ENCODE measurements at regions not wholly inside any gene's neighbourhood (a gene's known extent, or its start where the extent isn't known, plus 50 kb on each side); places are given as distances from the start of the nearest gene placed in this dataset.

DNA sequence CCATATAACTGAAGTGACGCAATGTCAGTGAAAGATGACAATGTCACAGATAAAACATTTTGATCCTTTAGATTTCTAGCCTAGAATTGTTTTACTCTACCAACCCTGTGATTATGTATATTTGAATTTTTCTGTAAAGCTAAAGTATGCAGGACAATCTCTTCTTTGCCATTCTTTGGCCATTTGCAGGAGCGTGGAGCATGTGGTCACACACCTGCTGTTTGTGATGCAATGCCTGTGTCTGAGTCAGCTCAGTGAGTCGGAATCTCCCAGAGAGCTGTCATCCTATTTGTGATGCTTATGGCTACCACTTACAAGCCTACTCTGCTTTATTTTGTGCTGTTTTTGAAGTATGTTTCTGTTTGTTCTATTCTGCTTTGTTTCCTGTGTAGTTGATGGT lies 214.5 kb downstream of the NAF1 start:
- no peaks in the 10 kb centered on the region for H3K27me3 Mint-ChIP-seq
- H3K4me3 ChIP-seq (ENCODE audit: low read length): no peak overlapping the region

GRCh38 chr4:162945713-162946112 lies 221.0 kb downstream of the NAF1 start:
- Histone ChIP-seq H3K9me3 (ENCODE audit: control insufficient read depth in 1 of 2, insufficient read depth in 1 of 2, low read length in 2 of 2) (no peaks in the 10 kb centered on the region), H3K36me3 (ENCODE audit: insufficient read depth, low read length) (no peaks in the 10 kb centered on the region), H3K4me3 (ENCODE audit: low read length) (no peak overlapping the region), H3K4me1 (ENCODE audit: insufficient read depth, low read length) (no peaks in the 10 kb centered on the region), H3K27ac (ENCODE audit: low read depth in 1 of 2, low read length in 2 of 2) (no peak overlapping the region), H3K27me3 (ENCODE audit: control insufficient read depth in 1 of 2, insufficient read depth in 2 of 2, low read length in 2 of 2) (no peaks in the 10 kb centered on the region)
- ChIA-PET CTCF (no interaction called here), POLR2A (no interaction called here)
- intact Hi-C loops (cut with DNase I, micrococcal nuclease): no loop called here
- DNase-seq (no peak), ATAC-seq (ENCODE audit: poor library complexity) (no peak)
- no peaks in the 10 kb centered on the region for H3K27me3 Mint-ChIP-seq
- H3K4me3 Mint-ChIP-seq: no peak overlapping the region
- H3K4me1 Mint-ChIP-seq (ENCODE audit: low read depth): no peaks in the 10 kb centered on the region
- no peak overlapping the region for H3K27ac Mint-ChIP-seq
- TF ChIP-seq, protein P1, sequence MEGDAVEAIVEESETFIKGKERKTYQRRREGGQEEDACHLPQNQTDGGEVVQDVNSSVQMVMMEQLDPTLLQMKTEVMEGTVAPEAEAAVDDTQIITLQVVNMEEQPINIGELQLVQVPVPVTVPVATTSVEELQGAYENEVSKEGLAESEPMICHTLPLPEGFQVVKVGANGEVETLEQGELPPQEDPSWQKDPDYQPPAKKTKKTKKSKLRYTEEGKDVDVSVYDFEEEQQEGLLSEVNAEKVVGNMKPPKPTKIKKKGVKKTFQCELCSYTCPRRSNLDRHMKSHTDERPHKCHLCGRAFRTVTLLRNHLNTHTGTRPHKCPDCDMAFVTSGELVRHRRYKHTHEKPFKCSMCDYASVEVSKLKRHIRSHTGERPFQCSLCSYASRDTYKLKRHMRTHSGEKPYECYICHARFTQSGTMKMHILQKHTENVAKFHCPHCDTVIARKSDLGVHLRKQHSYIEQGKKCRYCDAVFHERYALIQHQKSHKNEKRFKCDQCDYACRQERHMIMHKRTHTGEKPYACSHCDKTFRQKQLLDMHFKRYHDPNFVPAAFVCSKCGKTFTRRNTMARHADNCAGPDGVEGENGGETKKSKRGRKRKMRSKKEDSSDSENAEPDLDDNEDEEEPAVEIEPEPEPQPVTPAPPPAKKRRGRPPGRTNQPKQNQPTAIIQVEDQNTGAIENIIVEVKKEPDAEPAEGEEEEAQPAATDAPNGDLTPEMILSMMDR (IDR thresholded peaks at IDR 0.05): no peak
- peaks cover 3% of the 10 kb centered on the region for H3K9me3 Mint-ChIP-seq
- H3K36me3 Mint-ChIP-seq (ENCODE audit: low read depth): no peaks in the 10 kb centered on the region

More for the DNA sequence above, 214.5 kb downstream of the NAF1 start:
- intact Hi-C loops (cut with DNase I, micrococcal nuclease): no loop called here
- H3K27me3 ChIP-seq (ENCODE audit: control insufficient read depth in 1 of 2, insufficient read depth in 2 of 2, low read length in 2 of 2): no peaks in the 10 kb centered on the region
- Mint-ChIP-seq H3K36me3 (ENCODE audit: low read depth) (no peaks in the 10 kb centered on the region), H3K4me3 (no peak overlapping the region), H3K9me3 (peaks cover 5% of the 10 kb centered on the region), H3K4me1 (ENCODE audit: low read depth) (no peaks in the 10 kb centered on the region), H3K27ac (no peak overlapping the region)
- ATAC-seq (ENCODE audit: poor library complexity) (no peak), DNase-seq (no peak)
- no peak overlapping the region for H3K27ac ChIP-seq (ENCODE audit: low read depth in 1 of 2, low read length in 2 of 2)
- no peaks in the 10 kb centered on the region for H3K36me3 ChIP-seq (ENCODE audit: insufficient read depth, low read length)
- TF ChIP-seq, protein P1 (IDR thresholded peaks at IDR 0.05): no peak
- no peaks in the 10 kb centered on the region for H3K9me3 ChIP-seq (ENCODE audit: control insufficient read depth in 1 of 2, insufficient read depth in 1 of 2, low read length in 2 of 2)
- H3K4me1 ChIP-seq (ENCODE audit: insufficient read depth, low read length): no peaks in the 10 kb centered on the region
- POLR2A ChIA-PET: interaction anchor here (0.8 kb wide), 1 partner anchor 15 kb away, joined by 4 read pairs; no protein-coding TSS in a partner anchor
- CTCF ChIA-PET: no interaction called here

DNA sequence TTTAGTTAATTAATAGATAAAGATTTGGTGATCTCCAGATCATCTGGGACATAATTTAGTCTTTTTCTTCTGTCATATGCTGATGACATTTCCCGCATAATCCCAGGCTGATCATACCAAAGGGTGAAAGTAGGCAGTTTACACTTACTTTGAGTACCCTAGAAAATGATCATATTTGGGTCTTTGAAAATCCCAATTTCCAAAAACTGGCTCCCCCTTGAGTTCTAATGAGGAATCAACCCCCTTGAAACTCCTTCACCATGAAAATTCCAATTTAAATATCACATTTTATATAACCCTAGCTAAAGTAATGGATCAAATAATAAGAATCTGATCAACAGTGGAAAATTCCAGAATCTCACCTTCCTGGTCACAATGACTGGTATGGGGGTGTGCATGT lies 223.4 kb downstream of the NAF1 start:
- intact Hi-C loops (cut with DNase I, micrococcal nuclease): no loop called here
- POLR2A ChIA-PET: no interaction called here
- DNase-seq (no peak), ATAC-seq (ENCODE audit: poor library complexity) (no peak)
- Histone ChIP-seq H3K9me3 (ENCODE audit: control insufficient read depth in 1 of 2, insufficient read depth in 1 of 2, low read length in 2 of 2) (no peaks in the 10 kb centered on the region), H3K27me3 (ENCODE audit: control insufficient read depth in 1 of 2, insufficient read depth in 2 of 2, low read length in 2 of 2) (no peaks in the 10 kb centered on the region), H3K4me3 (ENCODE audit: low read length) (no peak overlapping the region), H3K4me1 (ENCODE audit: insufficient read depth, low read length) (no peaks in the 10 kb centered on the region), H3K36me3 (ENCODE audit: insufficient read depth, low read length) (no peaks in the 10 kb centered on the region), H3K27ac (ENCODE audit: low read depth in 1 of 2, low read length in 2 of 2) (no peak overlapping the region)
- no peak overlapping the region for H3K27ac Mint-ChIP-seq
- H3K4me3 Mint-ChIP-seq: no peak overlapping the region
- TF ChIP-seq, protein P1 (IDR thresholded peaks at IDR 0.05): no peak
- peaks cover 3% of the 10 kb centered on the region for H3K9me3 Mint-ChIP-seq
- CTCF ChIA-PET: no interaction called here
- H3K4me1 Mint-ChIP-seq (ENCODE audit: low read depth): no peaks in the 10 kb centered on the region
- H3K36me3 Mint-ChIP-seq (ENCODE audit: low read depth): no peaks in the 10 kb centered on the region
- H3K27me3 Mint-ChIP-seq: no peaks in the 10 kb centered on the region
